PC-9 (cell line): ENCODE measurements at regions not wholly inside any gene's neighbourhood (a gene's known extent, or its start where the extent isn't known, plus 50 kb on each side); places are given as distances from the start of the nearest gene placed in this dataset.
"Not testable (repeated sequence)": the region's sequence is repeated elsewhere in the genome, so short reads cannot be mapped to it uniquely, and the experiment has no call there.

Source experiments
- CTCF ChIP-seq: fragments of 200-600 bp; sonication (generic); conservative IDR thresholded peaks from 2 replicates; pipeline ENCODE4 v1.6.1; 2017; ENCODE audit warnings: mixed run types, antibody characterized with exemption, mild to moderate bottlenecking, moderate library complexity
- EZH2 ChIP-seq: fragments of 200-600 bp; sonication (generic); IDR thresholded peaks from 2 replicates; pipeline ENCODE4 v1.8.0; 2017; ENCODE audit warnings: antibody characterized with exemption, low read depth

- TF ChIP-seq CTCF, EZH2: not testable (repeated sequence)
Measured at GRCh38 chr14:88127669-88128068, 122.7 kb downstream of the GPR65 start.
